ENCODE measurements at regions not wholly inside any gene's neighbourhood (a gene's known extent, or its start where the extent isn't known, plus 50 kb on each side); places are given as distances from the start of the nearest gene placed in this dataset.

GRCh38 chr1:219483530-219483929 lies 129.4 kb downstream of the ZC3H11B start:
- Histone ChIP-seq H3K4me1 (ENCODE audit: insufficient read depth, low read length, poor library complexity, severe bottlenecking) (no peaks in the 10 kb centered on the region), H3K9me3 (ENCODE audit: low read depth, low read length, poor library complexity, severe bottlenecking) (no peaks in the 10 kb centered on the region), H3K36me3 (ENCODE audit: insufficient read depth, low read length, poor library complexity, severe bottlenecking) (no peaks in the 10 kb centered on the region), H3K4me3 (ENCODE audit: low read depth, low read length, poor library complexity, severe bottlenecking) (no peak overlapping the region), H3K27me3 (replicated peaks; ENCODE audit: insufficient read depth, low read depth, low read length, poor library complexity) (peaks cover 12% of the 10 kb centered on the region), H3K27ac (ENCODE audit: low read depth, low read length, poor library complexity, severe bottlenecking) (no peak overlapping the region)
- ChIA-PET CTCF (no interaction called here), POLR2A (ENCODE audit: low non-redundant PET) (no interaction called here)
- intact Hi-C loops (cut with micrococcal nuclease; ENCODE audit: unreplicated experiment) = no loop called here
- TF ChIP-seq CTCF (conservative IDR thresholded peaks at IDR 0.05; ENCODE audit: low read depth, low read length) (no peak), EZH2 (IDR thresholded peaks at IDR 0.05; ENCODE audit: borderline replicate concordance, low read depth, low read length, poor library complexity, severe bottlenecking) (no peak)
- no TSS peak for BruUV-seq (replicated peaks)
- DNase-seq (ENCODE audit: low spot score) = no peak

DNA sequence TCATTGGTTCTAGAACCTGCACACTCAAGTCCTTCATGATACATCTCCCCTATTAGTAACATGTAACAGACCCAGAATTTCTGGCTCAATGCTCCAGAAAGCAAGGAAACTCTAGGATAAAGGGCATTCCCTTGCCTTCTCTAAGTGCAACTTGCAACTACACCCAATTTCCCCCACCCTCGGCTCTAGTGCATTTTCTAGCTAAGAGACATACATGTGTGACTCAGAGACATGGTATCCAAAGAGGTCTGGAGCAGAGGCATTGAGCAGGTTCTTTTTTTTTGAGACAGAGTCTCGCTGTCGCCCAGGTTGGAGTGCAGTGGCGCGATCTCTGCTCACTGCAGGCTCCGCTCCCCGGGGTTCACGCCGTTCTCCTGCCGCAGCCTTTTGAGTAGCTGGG lies 132.9 kb downstream of the ZC3H11B start:
- no peak for TF ChIP-seq EZH2 (IDR thresholded peaks at IDR 0.05; ENCODE audit: borderline replicate concordance, low read depth, low read length, poor library complexity, severe bottlenecking)
- TF ChIP-seq CTCF (conservative IDR thresholded peaks at IDR 0.05; ENCODE audit: low read depth, low read length) = no peak
- Histone ChIP-seq H3K4me3 (ENCODE audit: low read depth, low read length, poor library complexity, severe bottlenecking) (no peak overlapping the region), H3K27ac (ENCODE audit: low read depth, low read length, poor library complexity, severe bottlenecking) (no peak overlapping the region), H3K4me1 (ENCODE audit: insufficient read depth, low read length, poor library complexity, severe bottlenecking) (no peaks in the 10 kb centered on the region), H3K27me3 (replicated peaks; ENCODE audit: insufficient read depth, low read depth, low read length, poor library complexity) (peaks cover 10% of the 10 kb centered on the region), H3K36me3 (ENCODE audit: insufficient read depth, low read length, poor library complexity, severe bottlenecking) (no peaks in the 10 kb centered on the region), H3K9me3 (ENCODE audit: low read depth, low read length, poor library complexity, severe bottlenecking) (no peaks in the 10 kb centered on the region)
- DNase-seq (ENCODE audit: low spot score) = no peak
- intact Hi-C loops (cut with micrococcal nuclease; ENCODE audit: unreplicated experiment) = no loop called here
- CTCF ChIA-PET = no interaction called here
- no TSS peak for BruUV-seq (replicated peaks)
- POLR2A ChIA-PET (ENCODE audit: low non-redundant PET) = no interaction called here

DNA sequence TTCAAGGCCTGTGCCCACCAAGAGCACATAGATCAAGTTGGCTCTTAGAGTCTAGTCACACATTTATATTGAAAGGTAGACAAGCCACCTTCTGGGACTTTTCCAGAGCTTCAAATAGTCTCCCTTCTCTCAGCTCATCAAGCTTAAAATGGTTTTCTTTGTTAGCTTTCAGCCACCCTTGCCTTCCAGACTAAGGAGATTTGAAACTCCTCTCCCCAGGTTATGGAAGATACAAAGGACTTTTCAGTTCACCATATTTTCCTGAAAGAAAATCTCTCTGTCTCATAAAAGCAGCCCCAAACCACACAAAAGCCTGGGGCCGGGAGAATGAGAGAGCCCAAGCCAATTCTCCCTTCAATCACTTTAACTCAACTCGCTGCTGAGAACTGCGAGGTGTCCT lies 134.1 kb downstream of the ZC3H11B start:
- intact Hi-C loops (cut with micrococcal nuclease; ENCODE audit: unreplicated experiment) = no loop called here
- Histone ChIP-seq H3K4me3 (ENCODE audit: low read depth, low read length, poor library complexity, severe bottlenecking) (no peak overlapping the region), H3K36me3 (ENCODE audit: insufficient read depth, low read length, poor library complexity, severe bottlenecking) (no peaks in the 10 kb centered on the region), H3K9me3 (ENCODE audit: low read depth, low read length, poor library complexity, severe bottlenecking) (no peaks in the 10 kb centered on the region), H3K27ac (ENCODE audit: low read depth, low read length, poor library complexity, severe bottlenecking) (no peak overlapping the region), H3K27me3 (replicated peaks; ENCODE audit: insufficient read depth, low read depth, low read length, poor library complexity) (peaks cover 10% of the 10 kb centered on the region), H3K4me1 (ENCODE audit: insufficient read depth, low read length, poor library complexity, severe bottlenecking) (no peaks in the 10 kb centered on the region)
- CTCF ChIA-PET = no interaction called here
- TF ChIP-seq CTCF (conservative IDR thresholded peaks at IDR 0.05; ENCODE audit: low read depth, low read length) = no peak
- no peak for TF ChIP-seq EZH2 (IDR thresholded peaks at IDR 0.05; ENCODE audit: borderline replicate concordance, low read depth, low read length, poor library complexity, severe bottlenecking)
- BruUV-seq (replicated peaks) = no TSS peak
- no peak for DNase-seq (ENCODE audit: low spot score)
- POLR2A ChIA-PET (ENCODE audit: low non-redundant PET) = no interaction called here
